ENCODE measurements at regions not wholly inside any gene's neighbourhood (a gene's known extent, or its start where the extent isn't known, plus 50 kb on each side); places are given as distances from the start of the nearest gene placed in this dataset.
"Not testable (repeated sequence)": the region's sequence is repeated elsewhere in the genome, so short reads cannot be mapped to it uniquely, and the experiment has no call there.

- DNase-seq (ENCODE audit: low read depth): no peak
Observed at GRCh38 chr5:174558190-174558589, 166.2 kb upstream of the MSX2 start.

GRCh38 chr5:174559141-174559540 is 165.2 kb upstream of the MSX2 start:
- no peak for DNase-seq (ENCODE audit: low read depth)

- no peak for DNase-seq (ENCODE audit: low read depth)
Observed at GRCh38 chr5:174559566-174560090, 164.8 kb upstream of the MSX2 start.

GRCh38 chr5:174560861-174561260 is 163.5 kb upstream of the MSX2 start:
- no peak for DNase-seq (ENCODE audit: low read depth)

- DNase-seq (ENCODE audit: low read depth): not testable (repeated sequence)
Observed at GRCh38 chr5:174563040-174563439, 161.3 kb upstream of the MSX2 start.

- no peak for DNase-seq (ENCODE audit: low read depth)
Observed at GRCh38 chr5:174563899-174564298, 160.5 kb upstream of the MSX2 start.

DNA sequence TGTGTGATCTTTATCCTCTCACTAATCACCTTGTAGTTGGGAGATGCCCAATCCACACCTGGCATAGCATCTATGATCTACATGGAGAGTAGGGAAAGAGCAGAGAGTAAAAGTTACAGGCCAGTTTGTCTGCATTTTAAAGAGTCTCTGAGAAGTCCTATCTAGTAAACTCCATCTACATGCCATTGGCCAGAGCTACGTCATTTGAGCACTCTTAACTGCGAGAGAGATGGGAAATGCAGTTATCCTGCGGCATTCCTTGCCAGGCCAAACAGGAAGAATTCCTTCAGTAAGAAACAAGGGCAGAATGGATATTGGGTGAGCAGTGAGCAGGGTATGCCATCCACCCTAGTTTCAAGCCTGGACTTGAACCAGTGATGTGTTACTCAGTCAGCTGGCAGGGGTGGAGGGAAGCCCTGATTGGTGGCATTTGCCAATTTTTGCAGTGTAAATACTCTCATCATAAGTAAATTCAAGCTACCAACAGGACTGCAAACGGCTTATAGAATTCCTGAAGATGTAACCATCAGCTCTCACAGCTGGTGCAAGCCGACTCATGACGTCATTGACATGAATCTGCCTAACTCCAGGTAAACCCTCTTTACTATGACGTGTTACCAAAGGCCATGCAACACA is 156.8 kb upstream of the MSX2 start:
- no peak for DNase-seq (ENCODE audit: low read depth)

DNA sequence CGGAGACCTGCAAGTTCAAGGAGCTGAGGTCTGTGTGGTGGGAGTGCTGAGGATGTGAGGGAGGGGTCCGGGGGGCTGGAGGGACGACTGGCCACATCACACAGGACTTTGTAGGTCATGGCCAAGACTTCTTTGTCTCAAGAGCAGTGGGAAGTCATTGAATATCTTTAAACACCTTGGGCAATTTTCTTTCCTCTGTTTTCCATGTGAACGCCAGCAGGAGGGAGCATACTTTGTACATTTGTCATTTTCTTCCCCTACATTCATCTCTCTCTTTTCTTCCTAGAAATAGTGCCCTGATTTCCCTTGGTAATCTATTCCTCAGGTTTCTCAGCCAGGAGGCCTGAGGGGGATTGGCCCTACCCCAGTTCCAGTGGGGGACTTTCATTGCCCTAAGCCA is 153.7 kb upstream of the MSX2 start:
- DNase-seq (ENCODE audit: low read depth): no peak

DNA sequence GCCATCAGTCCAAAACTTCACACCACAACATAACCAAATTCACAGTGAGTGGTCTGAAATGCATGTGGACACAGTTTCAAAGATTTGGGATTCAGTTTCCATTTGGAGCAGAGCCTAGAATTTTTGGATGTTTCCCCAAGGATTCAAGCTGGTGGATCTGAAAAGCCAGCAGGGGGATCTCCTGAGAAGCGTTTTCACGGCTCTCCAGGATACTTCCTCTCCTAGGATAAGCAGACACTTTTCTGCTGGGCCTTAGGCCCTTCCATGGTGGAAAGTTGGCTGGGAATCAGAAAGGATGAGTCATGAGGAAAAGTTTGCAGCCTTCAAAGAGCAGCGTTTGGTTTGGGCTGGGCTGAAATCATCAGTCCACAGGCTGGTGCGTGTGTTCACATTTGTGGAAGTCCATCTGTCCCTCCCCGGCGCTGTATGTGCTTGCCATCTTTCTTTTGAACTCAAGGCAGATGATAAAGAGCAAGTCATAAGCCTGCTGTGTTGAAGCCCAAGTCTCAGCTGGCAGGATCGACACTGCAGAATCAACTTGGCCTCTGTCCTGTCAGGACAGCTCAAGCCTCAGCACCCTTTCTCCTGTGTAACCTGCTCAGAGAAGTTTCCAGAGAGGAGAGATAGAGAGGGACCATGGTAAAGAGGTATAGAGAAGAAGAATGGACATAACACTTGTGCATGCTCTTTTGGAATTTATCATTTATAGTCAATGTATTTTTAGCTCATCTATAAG is 152.6 kb upstream of the MSX2 start:
- no peak for DNase-seq (ENCODE audit: low read depth)

- no peak for DNase-seq (ENCODE audit: low read depth)
Observed at GRCh38 chr5:174572591-174572990, 151.8 kb upstream of the MSX2 start.

- no peak for DNase-seq (ENCODE audit: low read depth)
Observed at GRCh38 chr5:174573221-174573994, 151.0 kb upstream of the MSX2 start.

DNA sequence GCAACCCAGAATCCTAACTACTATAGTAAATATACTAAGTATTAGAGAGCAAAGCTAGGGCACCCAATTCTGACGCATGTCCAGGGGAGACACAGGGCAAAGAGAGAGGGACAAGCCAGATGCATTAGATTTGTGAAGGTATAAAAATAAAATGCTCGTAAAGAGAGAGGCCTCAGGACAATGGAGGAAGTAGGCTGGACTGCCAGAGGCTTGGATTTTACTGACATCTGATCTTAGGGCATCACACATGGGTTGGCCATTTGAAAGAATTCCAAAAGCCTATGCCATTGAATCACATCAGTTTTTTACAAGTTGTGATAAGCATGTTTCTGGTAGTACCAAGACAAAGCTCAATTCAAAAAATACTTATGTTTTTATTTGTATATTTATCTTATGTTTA is 149.3 kb upstream of the MSX2 start:
- DNase-seq (ENCODE audit: low read depth): no peak

DNA sequence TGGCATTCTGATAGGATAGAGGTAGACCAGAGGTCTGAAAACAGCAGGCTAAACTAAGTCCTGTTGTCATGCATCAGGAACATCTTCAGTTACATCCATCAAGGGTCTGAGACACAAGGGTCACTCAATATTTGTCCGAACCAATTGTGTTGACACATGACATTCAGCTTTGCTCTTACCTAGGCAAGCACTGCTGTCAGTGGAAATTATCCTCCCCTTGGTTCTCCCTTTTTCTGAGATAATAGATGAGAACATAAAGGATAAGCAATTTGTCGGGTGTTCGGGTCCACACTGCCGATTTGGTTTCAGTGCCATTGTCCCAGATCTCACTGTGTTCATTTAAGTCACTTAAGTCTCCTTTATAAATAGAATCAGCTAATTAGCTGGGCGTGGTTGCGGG is 148.3 kb upstream of the MSX2 start:
- no peak for DNase-seq (ENCODE audit: low read depth)

DNA sequence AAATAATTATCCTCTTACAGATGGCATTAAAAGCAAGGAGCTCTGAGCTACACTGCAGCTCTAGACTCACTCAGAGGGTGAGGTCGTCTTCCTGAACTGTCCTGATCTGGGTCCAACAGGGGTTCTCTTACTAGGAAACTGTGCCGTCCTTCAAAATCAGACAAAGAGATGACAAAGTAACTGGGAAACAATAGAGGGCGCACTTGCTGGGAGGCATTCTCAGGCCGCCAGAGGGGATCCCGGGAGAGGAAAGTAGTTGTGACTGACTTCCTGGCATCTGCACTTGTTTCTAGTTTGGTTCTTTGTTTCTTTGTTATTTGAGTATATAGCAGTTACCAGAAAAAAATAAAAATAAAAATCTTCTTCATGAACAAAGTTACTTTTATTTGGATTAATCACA is 142.9 kb upstream of the MSX2 start:
- no peak for DNase-seq (ENCODE audit: low read depth)

GRCh38 chr5:174581894-174582293 is 142.5 kb upstream of the MSX2 start:
- DNase-seq (ENCODE audit: low read depth): no peak

GRCh38 chr5:174583071-174583470 is 141.3 kb upstream of the MSX2 start:
- no peak for DNase-seq (ENCODE audit: low read depth)

- no peak for DNase-seq (ENCODE audit: low read depth)
Observed at GRCh38 chr5:174585472-174585871, 138.9 kb upstream of the MSX2 start.

DNA sequence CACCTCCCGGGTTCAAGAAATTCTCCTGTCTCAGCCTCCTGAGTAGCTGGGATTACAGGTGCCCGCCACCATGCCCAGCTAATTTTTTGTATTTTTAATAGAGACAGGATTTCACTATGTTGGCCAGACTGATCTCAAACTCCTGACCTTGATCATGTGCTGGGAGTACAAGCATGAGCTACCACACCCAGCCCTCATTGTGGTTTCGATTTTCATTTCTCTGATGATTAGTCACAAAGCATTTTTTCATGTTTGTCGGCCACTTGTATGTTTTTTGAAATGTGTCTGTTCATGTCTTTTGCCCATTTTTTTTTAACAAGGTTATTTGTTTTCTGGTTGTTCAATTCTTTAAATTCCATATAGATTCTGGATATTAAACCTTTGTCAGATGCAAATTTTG is 138.2 kb upstream of the MSX2 start:
- not testable (repeated sequence) for DNase-seq (ENCODE audit: low read depth)

GRCh38 chr5:174589011-174589410 is 135.4 kb upstream of the MSX2 start:
- no peak for DNase-seq (ENCODE audit: low read depth)

GRCh38 chr5:174589599-174589998 is 134.8 kb upstream of the MSX2 start:
- no peak for DNase-seq (ENCODE audit: low read depth)

DNA sequence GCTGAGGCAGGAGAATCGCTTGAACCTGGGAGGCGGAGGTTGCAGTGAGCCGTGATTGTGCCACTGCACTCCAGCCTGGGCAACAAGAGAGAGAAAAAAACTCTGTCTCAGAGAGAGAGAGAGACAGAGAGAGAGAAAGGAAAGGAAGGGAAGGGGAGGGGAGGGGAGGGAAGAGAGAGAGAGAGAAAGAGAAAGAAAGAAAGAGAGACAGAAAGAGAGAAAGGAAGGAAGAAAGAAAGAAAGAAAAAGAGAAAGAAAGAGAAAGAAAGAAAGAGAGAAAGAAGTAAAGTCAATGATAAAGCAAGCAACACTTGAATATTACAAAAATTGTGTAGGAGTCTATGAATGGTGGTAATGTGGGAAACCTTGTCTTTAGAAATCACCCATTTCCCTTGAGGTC is 133.6 kb upstream of the MSX2 start:
- no peak for DNase-seq (ENCODE audit: low read depth)

DNA sequence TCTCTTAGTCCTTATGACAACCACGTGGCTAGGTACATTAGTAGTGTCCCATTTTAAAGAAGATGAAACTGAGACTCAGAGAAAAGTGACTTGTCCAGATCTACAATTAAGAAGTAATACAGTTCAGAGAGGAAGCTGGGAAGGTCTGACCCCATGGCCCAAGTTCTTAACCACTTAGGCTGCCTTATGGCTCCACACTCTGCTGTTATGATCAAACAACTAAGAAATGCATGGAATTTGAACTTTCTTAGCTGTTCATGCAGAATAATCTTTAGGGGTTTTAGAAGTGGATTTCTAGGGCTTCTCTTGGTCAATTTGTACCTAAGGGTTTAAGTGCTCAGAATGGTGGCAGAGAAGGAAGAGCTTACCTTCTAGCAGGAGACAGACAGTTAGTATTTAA is 128.0 kb upstream of the MSX2 start:
- DNase-seq (ENCODE audit: low read depth): no peak

GRCh38 chr5:174599992-174600391 is 124.4 kb upstream of the MSX2 start:
- no peak for DNase-seq (ENCODE audit: low read depth)

Data from activated T-helper 1 cell treated with Interleukin-2 at 50 U/mL for 16 hours (primary cell).